ENCODE measurements at regions not wholly inside any gene's neighbourhood (a gene's known extent, or its start where the extent isn't known, plus 50 kb on each side); places are given as distances from the start of the nearest gene placed in this dataset.
"Not testable (repeated sequence)": the region's sequence is repeated elsewhere in the genome, so short reads cannot be mapped to it uniquely, and the experiment has no call there.

DNA sequence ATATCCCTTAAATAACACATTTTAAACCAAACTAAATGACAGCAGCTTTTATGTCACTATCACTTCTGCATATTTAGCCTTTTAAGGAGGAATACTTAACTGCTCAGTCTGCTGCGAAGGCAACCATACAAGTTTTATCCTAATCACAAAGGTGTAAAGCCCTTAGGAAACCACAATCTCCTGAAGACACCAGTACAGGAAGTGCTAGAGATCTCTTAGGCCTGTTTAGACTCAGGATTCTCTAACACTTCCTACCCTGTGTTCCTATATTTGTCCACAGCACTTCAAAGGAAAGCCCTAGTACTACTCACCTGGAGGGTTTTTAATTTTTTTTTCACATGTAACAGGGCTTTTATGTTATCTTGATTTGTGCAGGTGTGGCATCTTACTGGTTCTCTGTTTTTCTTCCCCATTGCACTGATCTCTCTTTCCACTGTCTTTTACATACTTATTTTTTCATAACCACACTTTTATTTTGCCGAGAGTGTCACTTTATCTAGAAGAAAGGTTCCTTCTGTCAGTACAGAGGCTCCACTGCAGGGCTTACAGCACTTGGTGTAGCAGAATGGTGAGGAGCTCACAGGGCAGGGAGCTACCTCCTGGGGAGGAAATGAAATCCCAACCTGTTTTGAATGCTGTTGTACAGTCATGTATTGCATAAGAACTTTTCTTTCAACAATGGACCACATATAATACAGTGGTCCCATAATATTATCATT lies 1060.6 kb upstream of the ACO1 start:
- peak in 1 of 3 experiments; percentile 1 for DNase-seq

DNA sequence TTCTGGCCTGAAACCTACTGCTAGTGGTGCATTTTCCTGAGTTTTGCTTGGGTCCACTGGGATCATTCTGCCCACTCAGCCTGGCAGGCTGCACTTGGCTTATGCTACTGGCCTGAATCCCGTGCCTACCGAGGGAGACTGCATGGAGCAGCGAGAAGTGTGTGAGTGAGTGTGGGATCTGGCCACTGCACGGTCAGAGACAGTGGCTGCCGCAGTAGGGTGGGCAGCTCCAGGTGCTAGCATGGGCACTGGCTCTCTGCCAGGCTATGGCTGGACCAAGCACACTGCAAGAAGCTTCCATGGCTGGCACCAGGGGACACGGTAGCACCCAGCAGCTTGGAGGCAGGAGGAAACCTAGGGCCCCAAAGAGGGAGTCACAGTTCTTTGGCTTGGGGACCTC lies 1058.7 kb upstream of the ACO1 start:
- DNase-seq = no peak

DNA sequence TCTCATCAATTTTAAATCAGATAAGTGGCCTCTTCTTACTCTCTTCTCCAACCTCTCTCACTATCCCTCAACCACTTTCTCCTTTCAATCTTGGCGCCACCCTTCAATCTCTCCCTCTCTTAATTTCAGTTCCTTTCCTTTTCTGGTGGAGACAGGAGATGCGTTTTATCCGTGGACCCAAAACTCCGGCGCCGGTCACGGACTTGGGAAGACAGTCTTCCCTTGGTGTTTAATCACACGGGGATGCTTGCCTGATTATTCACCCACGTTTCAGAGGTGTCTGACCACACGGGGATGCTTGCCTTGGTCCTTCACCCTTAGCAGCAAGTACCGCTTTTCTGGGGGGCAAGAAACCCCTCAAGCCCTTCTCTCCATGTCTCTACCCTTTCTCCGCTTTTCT lies 1057.6 kb upstream of the ACO1 start:
- DNase-seq = not testable (repeated sequence)

DNA sequence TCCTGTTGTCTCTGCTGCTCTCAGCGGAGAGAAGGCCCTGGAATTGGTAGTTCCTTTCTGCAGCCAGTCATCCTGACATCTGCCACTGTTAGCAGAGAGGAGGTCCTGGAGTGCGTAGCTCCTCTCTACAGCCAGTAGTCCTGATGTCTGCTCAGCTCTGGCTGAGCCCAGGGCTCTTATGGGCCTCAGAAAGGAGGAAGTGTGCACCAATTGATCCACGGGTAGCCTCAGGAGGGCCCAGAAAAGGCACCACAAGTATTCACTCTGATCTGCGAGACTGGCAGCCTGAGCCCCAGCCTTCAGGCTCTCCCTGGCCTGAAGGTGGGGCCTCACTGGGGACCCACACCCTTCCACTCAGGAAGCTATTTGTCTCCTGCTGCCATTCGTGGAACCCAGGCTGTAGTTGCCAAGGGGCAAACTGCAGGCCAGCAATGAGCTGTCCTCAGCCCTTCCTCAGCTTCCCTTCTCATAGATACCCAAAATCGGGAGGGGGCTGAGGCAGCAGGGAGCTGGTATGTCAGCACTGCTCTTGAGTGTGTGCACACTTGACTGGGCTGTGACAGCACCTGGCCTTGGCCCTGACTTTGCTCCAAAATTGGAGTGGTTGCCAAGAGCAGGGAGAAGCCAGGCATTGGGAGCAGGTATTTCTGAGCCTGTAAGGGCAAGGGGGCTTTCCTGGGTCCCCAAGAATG lies 1049.5 kb upstream of the ACO1 start:
- DNase-seq = no peak

DNA sequence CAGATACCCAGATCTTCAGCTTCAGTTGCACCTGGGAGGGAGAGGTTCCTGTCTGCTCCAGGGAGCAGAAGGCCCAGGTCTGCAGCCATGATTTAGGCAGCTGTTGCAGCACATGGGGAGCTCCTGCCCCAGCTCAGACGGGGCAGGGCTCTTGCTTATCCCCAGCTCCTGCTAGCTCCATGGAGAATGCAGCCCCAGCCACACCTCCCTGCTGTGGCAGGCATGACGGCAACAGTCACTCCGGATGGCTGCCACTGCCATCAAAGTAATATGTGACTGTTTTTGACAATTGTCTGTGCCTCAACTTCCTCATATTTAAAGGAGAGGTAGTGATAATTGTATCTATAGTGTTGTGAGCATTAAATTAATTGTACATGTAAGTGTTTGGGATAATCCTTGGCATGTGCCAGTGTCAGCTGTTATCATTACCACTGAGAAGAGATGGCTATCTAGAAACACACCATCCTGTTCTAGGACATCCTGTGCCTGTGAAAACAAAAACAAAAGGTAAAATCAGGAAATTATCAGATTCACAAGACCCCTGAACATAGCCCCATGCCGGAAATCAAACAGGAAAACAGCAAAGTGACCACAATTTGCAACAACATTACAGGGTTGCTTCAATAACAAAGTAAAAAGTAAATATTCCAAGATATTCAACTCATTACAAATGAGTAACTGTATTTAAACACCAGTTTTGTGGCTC lies 1048.8 kb upstream of the ACO1 start:
- no peak for DNase-seq

DNA sequence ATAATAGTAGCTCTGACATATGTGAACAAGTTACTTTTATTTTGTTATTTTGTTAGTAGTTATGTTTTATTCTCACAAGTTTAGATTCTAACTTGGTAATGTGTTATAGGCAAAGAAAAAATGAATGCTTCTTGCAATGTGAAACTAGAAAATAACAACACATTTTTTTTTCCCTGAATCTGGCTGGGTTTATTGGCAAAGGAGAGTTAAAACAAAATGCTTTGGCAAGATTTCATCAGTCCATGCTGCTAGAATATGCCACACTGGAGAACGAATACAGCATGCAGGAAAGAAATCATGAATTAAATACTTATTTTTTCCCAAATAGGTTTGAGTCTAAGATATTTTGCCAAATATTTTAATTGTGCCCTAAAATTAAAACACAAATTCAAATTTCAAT lies 1048.1 kb upstream of the ACO1 start:
- no peak for DNase-seq

DNA sequence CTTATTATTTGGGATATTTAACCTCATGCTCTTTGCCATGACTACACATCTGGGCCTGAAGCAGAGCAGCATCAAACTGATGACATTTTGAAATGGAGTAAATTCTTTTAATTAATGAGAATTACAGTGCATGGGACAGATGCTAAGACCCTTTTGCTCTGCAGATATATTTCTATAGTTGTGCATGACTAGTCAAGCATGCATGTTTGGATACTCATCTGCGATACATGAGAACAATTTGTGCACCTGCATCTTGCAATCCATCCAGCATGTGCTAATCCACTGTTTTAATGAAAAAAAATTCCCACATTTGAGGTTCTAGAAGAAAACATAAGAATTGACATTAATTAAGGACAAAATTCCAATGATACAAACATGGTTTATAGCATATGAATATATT lies 1047.6 kb upstream of the ACO1 start:
- no peak for DNase-seq

DNA sequence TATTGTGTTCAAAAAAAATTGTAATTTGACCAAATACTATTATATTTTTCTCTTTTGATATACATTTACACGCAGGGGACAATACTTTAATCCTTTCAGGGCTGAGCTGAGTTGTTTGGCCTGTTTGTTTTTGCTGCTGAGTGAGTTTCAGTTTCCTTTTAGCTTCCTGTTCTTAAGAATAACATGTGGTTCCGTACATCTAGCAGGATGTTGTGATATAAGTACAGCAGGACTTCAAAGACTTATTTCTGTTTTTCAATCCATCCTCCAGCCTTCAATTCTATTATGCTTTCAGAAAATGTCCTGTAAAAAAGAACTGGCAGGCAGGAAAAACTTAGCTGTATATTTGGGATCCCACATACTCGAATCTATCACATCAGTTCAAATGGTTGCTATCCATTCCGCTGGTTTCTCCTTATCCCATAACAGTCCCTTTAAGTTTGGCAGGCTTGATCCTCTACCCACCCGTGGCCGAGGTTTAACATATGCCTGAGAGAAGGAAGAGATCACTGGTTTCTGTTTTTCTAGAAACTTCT lies 1037.3 kb upstream of the ACO1 start:
- DNase-seq = no peak

DNA sequence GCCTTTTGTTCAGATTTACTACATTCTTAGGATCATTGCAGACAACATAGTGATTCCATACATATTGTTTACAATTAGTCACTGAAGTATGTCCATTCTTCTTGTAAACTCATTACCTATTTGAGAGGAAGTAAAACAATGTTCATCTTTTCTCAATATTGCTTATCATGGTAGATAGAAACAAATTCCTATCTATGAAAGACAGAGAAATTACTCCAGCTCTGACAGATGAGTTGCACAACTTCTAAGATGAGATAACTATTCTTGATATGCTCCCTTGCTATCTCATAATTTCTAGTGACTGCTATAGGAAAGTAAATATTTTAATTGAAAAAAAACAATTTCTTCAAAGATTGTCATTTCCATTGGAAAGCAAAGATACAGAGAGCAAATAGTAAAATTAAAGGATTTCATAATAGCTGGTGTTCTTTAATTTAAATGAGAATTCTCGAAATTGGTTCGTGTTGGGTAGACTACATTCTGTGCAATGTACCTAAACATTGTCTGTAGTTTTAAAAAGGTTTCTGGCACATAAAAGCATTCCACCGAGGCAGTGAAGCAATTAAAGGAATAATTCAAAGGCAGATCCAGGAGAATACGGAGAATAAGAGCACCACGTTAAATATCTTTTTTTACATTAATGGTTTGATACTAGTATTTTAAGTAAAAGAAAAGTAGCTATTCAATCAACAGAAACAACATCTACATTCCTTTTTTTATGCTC lies 1029.1 kb upstream of the ACO1 start:
- DNase-seq = no peak

DNA sequence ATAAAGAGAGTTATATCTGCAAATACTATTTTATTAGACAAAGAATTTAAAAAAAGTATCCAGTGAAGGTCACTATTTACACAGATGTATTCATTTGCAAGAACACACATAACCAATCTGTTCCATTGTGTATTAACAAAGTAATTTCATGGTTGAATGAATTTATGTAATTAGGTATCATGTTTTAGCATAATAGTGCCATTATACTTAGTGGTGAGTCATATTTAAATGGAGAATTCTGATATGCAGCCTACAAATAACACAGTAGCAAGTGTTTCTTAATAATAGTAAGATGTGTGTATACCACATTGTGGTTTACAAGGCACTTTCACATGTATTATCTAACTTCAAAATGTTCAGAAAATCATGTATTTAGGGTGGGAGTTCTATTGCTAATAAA lies 1028.5 kb upstream of the ACO1 start:
- DNase-seq = peak in 2 of 3 experiments; percentile 25 to 79

DNA sequence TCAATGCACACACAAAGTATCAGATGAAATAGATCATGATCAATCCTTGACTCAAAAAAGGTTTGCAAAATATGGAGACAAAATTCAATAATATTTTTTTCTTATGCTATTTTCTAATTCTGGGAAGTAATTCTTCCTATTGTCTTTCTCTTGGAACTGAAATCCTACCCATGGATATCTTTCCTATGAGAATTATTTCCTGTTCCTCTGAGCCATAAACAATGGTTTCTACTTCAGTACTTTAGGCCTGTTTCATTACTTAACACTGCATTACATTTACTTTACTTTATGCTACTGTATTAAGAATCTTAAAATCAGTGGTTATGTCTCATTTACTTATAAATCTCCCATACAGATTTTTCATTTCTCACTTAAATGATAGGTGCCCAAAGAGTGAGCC lies 1025.4 kb upstream of the ACO1 start:
- DNase-seq = no peak

DNA sequence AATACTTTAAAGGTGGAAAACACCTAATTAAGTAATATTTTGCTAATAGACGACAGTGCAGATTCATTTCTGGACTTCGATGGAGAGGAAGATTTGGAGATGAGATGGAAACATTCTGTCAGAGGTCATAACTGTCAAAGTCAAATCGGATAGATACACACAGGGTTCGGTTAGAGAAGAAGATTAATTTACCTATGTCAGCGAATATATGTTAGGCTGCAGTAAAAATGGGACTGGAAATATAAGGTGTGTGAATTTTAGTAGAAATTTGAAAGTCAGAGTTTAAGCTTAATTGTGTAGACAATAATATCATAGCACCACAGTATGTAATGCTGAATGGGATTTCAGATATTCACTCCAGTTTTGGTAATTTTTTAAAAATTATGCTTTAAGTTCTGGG lies 1020.3 kb upstream of the ACO1 start:
- no peak for DNase-seq

DNA sequence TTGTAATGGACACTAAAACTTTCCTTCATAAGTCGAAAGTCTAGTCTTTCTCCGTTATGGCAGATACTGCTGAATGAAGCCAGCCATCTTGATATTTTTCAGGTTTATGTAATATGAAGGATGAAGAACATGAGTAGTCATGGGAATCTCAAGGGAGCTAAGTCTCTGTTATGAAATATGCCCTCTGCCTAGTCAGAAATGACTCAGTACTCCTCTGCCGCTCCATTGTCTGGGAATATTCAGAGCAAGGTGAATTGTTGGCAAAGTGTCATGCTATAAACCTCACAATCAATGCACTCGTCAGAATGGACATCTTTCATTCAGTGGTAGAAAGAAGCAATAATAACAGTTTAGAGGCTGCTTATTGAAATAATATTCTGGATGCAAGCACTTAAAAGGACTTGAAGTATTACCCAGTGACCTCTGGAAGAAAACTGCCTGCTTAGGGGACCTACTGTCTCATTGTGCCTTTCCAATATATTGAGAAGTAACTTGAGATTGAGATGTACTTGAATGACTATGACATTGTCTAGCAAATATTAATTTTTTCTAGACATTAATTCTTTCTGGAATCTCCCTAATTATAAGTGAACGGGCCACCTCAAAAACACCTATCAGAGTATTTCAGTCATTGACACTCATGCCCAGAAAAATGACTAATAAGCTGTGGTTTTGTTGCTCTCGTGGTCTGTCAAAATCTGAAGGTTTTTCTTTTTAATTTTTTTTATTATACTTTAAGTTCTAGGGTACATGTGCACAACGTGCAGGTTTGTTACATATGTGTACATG lies 1011.5 kb upstream of the ACO1 start:
- DNase-seq = no peak

DNA sequence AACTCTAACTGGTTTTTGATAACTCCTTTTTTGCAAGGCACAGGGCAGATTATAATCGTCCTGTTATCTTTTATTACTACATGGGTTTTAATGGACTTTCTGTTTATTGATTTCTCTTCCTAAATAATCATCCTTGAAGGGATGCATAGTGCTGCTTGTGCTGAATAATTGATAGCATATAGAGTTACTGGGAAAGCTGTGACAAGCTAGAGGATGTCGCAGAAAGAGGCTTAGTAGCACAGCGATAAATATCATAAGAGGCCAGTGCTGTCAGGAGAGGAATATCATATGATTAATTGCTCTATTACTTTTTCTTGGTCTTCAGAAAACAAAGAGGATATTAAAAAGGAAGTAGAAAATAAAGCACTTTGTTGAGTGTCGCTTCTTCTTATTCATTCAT lies 1007.1 kb upstream of the ACO1 start:
- DNase-seq = no peak

DNA sequence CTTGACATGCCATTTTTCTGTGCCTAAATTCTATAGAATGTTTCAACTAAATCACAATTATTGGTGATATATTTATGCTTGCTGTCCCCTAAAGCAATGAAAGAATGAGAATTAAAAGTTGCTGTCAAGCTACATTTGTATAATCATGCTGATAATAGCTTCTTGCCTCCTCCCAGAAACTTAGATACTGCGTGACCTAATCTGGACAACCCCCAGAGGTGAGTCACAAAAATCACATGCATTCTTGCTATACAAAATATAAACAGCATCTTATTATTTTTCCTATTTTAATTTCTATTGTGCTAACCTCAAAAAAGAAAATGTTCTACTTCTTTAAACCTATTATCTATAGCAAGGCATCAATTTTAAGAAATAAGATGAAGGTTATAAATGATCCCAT lies 995.8 kb upstream of the ACO1 start:
- no peak for DNase-seq

DNA sequence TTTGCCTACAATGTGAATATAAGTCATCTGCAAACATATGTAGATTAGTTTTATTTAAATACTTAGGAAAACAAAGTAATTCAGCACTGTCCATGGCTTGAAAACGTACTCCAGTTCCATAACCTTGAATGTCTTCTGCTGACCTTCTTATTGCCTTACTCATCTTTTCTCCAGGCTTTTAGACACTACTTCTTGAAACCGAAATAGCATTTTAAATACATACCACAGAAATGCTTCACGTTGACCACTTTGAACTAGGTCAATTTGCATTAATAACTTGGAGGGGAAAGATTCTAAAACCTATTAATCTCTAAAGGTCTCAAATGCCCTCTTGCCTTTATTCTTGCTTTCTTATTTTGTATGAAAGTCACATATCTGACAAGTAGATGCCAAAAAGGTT lies 995.4 kb upstream of the ACO1 start:
- DNase-seq = no peak

DNA sequence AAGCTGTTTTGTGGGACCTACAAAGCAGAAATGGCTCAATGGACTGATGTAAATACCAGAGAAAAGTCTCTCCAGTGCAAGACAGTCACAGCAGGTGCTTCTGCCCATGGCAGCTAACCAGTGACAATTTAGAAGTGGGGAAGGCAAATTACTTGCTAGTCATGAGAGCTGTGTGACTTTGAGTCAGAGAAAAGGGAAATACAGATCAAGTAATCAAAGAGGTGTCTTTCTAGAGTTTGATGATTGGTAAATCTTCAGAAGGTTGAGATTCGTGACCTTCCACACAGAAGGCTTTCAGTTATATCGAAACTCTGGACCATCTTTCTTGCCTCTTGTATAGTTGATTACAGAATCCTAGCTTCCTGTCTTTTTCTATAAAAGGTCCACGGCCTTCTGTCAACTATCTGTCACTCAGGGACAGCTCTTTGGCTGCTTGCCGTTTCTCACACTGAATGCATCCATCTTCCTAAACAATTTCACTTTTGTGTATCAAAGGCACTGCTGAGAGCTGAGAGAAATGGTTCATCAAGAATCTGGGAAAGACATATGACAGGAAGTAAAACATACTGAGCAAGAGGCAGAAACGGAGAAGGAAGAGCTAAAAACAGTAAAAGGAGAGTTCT lies 993.9 kb upstream of the ACO1 start:
- DNase-seq = peak in 1 of 3 experiments; percentile 11

DNA sequence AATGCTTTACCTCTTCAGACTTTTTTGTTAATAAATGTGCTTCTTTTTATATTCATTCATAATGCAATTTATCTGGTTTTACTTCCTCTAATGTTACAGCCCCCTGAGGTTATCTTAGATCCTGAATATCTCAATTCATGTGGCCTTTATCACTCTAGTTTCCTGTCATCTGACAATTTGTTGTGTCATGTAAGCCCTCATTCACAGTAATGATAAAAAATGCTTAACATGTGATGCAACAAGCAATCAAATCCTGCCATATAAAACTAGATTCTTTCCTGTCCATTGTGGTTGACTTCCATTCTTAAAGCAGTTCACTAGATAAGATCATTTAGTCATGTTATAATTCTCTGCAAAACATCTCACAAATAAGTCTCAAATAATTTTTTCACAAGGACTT lies 991.2 kb upstream of the ACO1 start:
- no peak for DNase-seq

DNA sequence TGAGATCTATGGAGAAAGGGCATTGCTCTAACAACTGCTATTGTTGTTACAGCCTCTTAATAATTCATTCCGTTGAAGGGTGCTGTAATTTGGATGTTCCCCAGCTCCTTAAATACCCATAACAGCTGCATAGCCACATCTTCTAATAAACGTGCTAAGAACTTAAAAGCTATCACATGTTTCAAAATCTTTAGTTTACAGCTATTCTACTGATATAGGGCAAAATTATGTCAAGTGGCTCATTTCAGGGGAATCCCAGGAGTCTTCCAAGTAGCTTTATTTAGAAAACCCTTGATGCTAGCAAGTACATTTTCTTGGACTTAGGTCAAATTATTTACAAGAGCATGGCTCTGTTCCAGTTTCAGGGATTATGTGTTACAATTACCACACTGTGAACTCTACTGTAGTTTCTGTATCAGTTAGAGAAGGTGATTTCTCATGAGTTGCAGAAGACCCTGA lies 990.4 kb upstream of the ACO1 start:
- peak in 2 of 3 experiments; percentile 0 to 28 for DNase-seq

DNA sequence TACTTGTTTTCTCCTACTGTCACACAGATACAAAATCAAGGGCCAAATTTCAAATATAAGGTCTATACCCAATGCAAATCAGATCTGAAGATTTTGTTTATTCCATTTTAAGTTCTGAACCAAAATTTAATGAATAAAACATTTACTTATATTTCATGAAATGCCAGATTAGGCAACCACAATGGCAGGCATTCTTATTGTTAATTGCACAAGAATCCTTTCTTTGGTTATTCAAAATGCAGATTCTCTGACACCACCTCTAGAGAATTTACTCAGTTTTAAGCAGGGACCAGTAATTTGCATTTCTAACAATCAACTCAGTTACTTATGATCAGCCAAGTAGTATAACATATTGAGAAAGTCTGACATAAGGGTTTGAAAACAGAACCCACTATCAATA lies 972.4 kb upstream of the ACO1 start:
- DNase-seq = no peak

DNA sequence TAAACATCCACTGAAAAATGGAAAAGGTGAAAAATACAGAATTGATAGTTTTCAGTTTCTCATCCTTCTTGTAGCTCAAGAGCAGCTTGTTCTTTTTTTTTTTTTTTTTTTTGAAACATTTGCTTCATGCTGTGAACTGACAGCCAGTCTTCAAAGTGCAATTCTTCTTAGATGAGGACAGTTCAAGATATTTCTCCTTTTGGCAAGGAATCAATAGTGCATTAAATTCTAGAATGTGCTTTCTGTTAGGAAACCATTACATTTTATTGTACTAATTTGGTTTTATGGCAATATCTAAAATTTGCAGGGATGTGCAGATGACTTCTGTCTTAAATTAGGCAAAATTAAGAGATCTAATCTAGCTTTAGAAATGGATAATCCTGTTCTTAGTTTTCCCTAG lies 969.3 kb upstream of the ACO1 start:
- no peak for DNase-seq

DNA sequence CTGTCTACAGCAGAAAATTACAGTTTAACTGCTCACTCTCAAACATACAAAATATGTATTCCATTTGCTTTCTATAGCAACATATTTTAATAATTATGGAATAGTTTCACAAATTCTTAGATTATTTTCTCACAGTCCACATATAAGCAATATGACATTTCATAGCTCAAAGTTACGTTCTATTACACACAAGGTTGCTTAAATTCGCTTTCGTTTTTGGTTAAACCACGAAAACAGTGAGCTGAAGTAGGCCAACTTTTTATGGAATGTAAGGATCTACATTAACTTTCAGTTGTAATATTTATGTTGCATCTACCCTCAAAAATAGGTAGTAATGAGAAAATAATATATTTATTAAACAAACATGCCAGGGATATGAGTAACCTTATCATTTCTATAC lies 966.0 kb upstream of the ACO1 start:
- DNase-seq = no peak
